GM23338 (cell line): ENCODE measurements at regions not wholly inside any gene's neighbourhood (a gene's known extent, or its start where the extent isn't known, plus 50 kb on each side); places are given as distances from the start of the nearest gene placed in this dataset.

Source experiments
- ATAC-seq: fragments of 200-7000 bp; cut with Tn5 transposase; 3 replicates; pipeline ENCODE4 v1.9.1; 2020
- DNase-seq: peaks from one replicate; pipeline ENCODE4 v3.0.0-alpha.2; 2015; ENCODE audit warnings: low spot score
- H2AFZ ChIP-seq: fragments of 200-600 bp; sonication (generic); 2 replicates; pipeline ENCODE4 v1.8.0; 2016; ENCODE audit warnings: antibody characterized with exemption, mild to moderate bottlenecking, moderate library complexity
- H3F3A ChIP-seq: fragments of 200-600 bp; sonication (generic); replicated peaks from 2 replicates; pipeline ENCODE4 v1.8.0; 2017; ENCODE audit warnings: antibody characterized with exemption, mixed run types, low read depth
- H3K27ac ChIP-seq: fragments of 200-600 bp; sonication (generic); 2 replicates; pipeline ENCODE4 v1.6.1; 2016; ENCODE audit warnings: low read depth
- H3K27me3 ChIP-seq: fragments of 200-600 bp; sonication (generic); 2 replicates; pipeline ENCODE4 v1.8.0; 2016; ENCODE audit warnings: mild to moderate bottlenecking, mixed run types, moderate library complexity; ENCODE audit not compliant: insufficient read depth
- H3K36me3 ChIP-seq: fragments of 200-600 bp; sonication (generic); 2 replicates; pipeline ENCODE4 v1.8.0; 2016; ENCODE audit warnings: mild to moderate bottlenecking; ENCODE audit not compliant: insufficient read depth
- H3K4me1 ChIP-seq: fragments of 200-600 bp; sonication (generic); 2 replicates; pipeline ENCODE4 v1.8.0; 2016; ENCODE audit warnings: mild to moderate bottlenecking, moderate library complexity; ENCODE audit not compliant: insufficient read depth
- H3K4me2 ChIP-seq: fragments of 200-600 bp; sonication (generic); 2 replicates; pipeline ENCODE4 v1.7.1; 2017; ENCODE audit warnings: mixed run types
- H3K4me3 ChIP-seq: fragments of 200-600 bp; sonication (generic); 2 replicates; pipeline ENCODE4 v1.6.1; 2016; ENCODE audit warnings: mixed run types
- H3K79me2 ChIP-seq: fragments of 200-600 bp; sonication (generic); replicated peaks from 2 replicates; pipeline ENCODE4 v1.8.0; 2017; ENCODE audit warnings: mild to moderate bottlenecking; ENCODE audit not compliant: insufficient read depth
- H3K9me2 ChIP-seq: fragments of 200-600 bp; sonication (generic); 2 replicates; pipeline ENCODE4 v1.8.0; 2017; ENCODE audit not compliant: insufficient read depth
- H4K20me1 ChIP-seq: fragments of 200-600 bp; sonication (generic); replicated peaks from 2 replicates; pipeline ENCODE4 v1.8.0; 2017; ENCODE audit warnings: mild to moderate bottlenecking; ENCODE audit not compliant: insufficient read depth
- H3K27ac Mint-ChIP-seq: 2 replicates; pipeline ENCODE4 v1.8.0; 2020; ENCODE audit warnings: inconsistent platforms, mild to moderate bottlenecking, moderate library complexity, mixed read lengths
- H3K27me3 Mint-ChIP-seq: 3 replicates; pipeline ENCODE4 v1.8.0; 2022; ENCODE audit warnings: low read depth, mild to moderate bottlenecking, moderate library complexity, mixed read lengths, inconsistent platforms; ENCODE audit not compliant: insufficient read depth, poor library complexity
- H3K36me3 Mint-ChIP-seq: 3 replicates; pipeline ENCODE4 v1.8.0; 2021; ENCODE audit warnings: low read depth, mild to moderate bottlenecking, inconsistent platforms, moderate library complexity, mixed read lengths
- H3K4me1 Mint-ChIP-seq: 3 replicates; pipeline ENCODE4 v1.8.0; 2020; ENCODE audit warnings: mild to moderate bottlenecking, inconsistent platforms, mixed read lengths
- H3K4me3 Mint-ChIP-seq: 3 replicates; pipeline ENCODE4 v1.8.0; 2021; ENCODE audit warnings: moderate library complexity, mild to moderate bottlenecking, inconsistent platforms, mixed read lengths
- H3K9me3 Mint-ChIP-seq: 3 replicates; pipeline ENCODE4 v1.8.0; 2020; ENCODE audit warnings: moderate library complexity, mild to moderate bottlenecking, inconsistent platforms, mixed read lengths
- CREB1 ChIP-seq: fragments of 250-450 bp; sonication (Bioruptor Pico); IDR thresholded peaks from 2 replicates; pipeline ENCODE4 v1.5.0; 2020; ENCODE audit warnings: low read depth, mild to moderate bottlenecking, moderate library complexity
- ETS1 ChIP-seq: IDR thresholded peaks from 2 replicates; pipeline ENCODE4 v1.6.1; 2016; ENCODE audit warnings: antibody characterized with exemption
- EZH2 ChIP-seq: fragments of 200-600 bp; sonication (generic); IDR thresholded peaks from one replicate; pipeline ENCODE4 v1.8.0; 2017; ENCODE audit warnings: antibody characterized with exemption, mild to moderate bottlenecking, low read depth; ENCODE audit not compliant: unreplicated experiment
- EZH2phosphoT487 ChIP-seq: fragments of 200-600 bp; sonication (generic); IDR thresholded peaks from one replicate; pipeline ENCODE4 v1.8.1; 2018; ENCODE audit warnings: antibody characterized with exemption; ENCODE audit not compliant: unreplicated experiment
- JUNB ChIP-seq: IDR thresholded peaks from one replicate; pipeline ENCODE4 v1.6.1; 2016; ENCODE audit warnings: antibody characterized with exemption; ENCODE audit not compliant: unreplicated experiment
- NANOG ChIP-seq: IDR thresholded peaks from 2 replicates; pipeline ENCODE4 v1.6.1; 2016; ENCODE audit warnings: antibody characterized with exemption, borderline replicate concordance
- POLR2AphosphoS5 ChIP-seq: IDR thresholded peaks from 2 replicates; pipeline ENCODE4 v1.6.1; 2016; ENCODE audit warnings: antibody characterized with exemption, low read depth
- STAT1 ChIP-seq: IDR thresholded peaks from one replicate; pipeline ENCODE4 v1.6.1; 2016; ENCODE audit warnings: antibody characterized with exemption; ENCODE audit not compliant: unreplicated experiment
- ZNF114 ChIP-seq: fragments of 250-450 bp; sonication (Bioruptor Pico); IDR thresholded peaks from 2 replicates; pipeline ENCODE4 v1.5.0; 2020; ENCODE audit warnings: mild to moderate bottlenecking, moderate library complexity
- ZNF331 ChIP-seq: fragments of 250-450 bp; sonication (Bioruptor Pico); IDR thresholded peaks from 2 replicates; pipeline ENCODE4 v1.5.0; 2020; ENCODE audit warnings: low read depth, mild to moderate bottlenecking, moderate library complexity
- ZNF462 ChIP-seq: fragments of 250-450 bp; sonication (Bioruptor Pico); IDR thresholded peaks from 2 replicates; pipeline ENCODE4 v1.5.0; 2020; ENCODE audit warnings: mild to moderate bottlenecking, moderate library complexity
- TF ChIP-seq, protein P1 (sequence below), 2 experiments: fragments of 200-600 bp in 1 of 2; sonication (generic) in 1 of 2; conservative IDR thresholded peaks; 2 replicates each; pipeline versions ENCODE4 v1.5.1 to v1.6.1; 2016 to 2017; ENCODE audit warnings: antibody characterized with exemption in 2 of 2, low read depth in 2 of 2, mild to moderate bottlenecking in 2 of 2, moderate library complexity in 1 of 2
- TF ChIP-seq, protein P2 (sequence below): IDR thresholded peaks from one replicate; pipeline ENCODE4 v1.6.1; 2018; ENCODE audit warnings: antibody characterized with exemption; ENCODE audit not compliant: unreplicated experiment

DNA sequence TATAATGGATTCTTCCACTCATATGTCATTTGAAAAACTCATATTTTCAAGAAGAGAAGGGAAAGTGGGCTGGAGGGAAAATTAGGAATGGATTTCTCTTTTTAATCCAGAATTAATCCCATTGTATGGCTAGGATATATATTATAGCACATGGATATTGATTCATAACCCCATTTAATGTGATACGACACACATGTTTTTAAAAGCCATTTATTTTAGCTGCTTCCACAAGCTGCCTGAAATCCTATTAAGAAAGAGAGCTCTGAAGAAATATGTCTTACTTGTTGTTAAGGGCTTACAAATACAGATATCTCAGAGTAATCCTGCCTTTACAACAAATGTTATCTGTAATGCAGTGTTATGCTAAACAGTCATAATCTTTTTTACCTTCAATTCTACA is 598.6 kb downstream of the AMY1C start:
- DNase-seq (no peak), ATAC-seq (no peak)
- TF ChIP-seq ZNF462 (CRISPR knock-in tag) (no peak), ZNF114 (no peak), STAT1 (no peak), ZNF331 (no peak), JUNB (no peak), NANOG (no peak), EZH2 (no peak), ETS1 (no peak), EZH2phosphoT487 (no peak), CREB1 (CRISPR knock-in tag) (no peak), POLR2AphosphoS5 (no peak)
- TF ChIP-seq, protein P1, sequence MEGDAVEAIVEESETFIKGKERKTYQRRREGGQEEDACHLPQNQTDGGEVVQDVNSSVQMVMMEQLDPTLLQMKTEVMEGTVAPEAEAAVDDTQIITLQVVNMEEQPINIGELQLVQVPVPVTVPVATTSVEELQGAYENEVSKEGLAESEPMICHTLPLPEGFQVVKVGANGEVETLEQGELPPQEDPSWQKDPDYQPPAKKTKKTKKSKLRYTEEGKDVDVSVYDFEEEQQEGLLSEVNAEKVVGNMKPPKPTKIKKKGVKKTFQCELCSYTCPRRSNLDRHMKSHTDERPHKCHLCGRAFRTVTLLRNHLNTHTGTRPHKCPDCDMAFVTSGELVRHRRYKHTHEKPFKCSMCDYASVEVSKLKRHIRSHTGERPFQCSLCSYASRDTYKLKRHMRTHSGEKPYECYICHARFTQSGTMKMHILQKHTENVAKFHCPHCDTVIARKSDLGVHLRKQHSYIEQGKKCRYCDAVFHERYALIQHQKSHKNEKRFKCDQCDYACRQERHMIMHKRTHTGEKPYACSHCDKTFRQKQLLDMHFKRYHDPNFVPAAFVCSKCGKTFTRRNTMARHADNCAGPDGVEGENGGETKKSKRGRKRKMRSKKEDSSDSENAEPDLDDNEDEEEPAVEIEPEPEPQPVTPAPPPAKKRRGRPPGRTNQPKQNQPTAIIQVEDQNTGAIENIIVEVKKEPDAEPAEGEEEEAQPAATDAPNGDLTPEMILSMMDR (conservative IDR thresholded peaks at IDR 0.05; ENCODE audit: low read depth in 2 of 2): no peak
- TF ChIP-seq, protein P2, sequence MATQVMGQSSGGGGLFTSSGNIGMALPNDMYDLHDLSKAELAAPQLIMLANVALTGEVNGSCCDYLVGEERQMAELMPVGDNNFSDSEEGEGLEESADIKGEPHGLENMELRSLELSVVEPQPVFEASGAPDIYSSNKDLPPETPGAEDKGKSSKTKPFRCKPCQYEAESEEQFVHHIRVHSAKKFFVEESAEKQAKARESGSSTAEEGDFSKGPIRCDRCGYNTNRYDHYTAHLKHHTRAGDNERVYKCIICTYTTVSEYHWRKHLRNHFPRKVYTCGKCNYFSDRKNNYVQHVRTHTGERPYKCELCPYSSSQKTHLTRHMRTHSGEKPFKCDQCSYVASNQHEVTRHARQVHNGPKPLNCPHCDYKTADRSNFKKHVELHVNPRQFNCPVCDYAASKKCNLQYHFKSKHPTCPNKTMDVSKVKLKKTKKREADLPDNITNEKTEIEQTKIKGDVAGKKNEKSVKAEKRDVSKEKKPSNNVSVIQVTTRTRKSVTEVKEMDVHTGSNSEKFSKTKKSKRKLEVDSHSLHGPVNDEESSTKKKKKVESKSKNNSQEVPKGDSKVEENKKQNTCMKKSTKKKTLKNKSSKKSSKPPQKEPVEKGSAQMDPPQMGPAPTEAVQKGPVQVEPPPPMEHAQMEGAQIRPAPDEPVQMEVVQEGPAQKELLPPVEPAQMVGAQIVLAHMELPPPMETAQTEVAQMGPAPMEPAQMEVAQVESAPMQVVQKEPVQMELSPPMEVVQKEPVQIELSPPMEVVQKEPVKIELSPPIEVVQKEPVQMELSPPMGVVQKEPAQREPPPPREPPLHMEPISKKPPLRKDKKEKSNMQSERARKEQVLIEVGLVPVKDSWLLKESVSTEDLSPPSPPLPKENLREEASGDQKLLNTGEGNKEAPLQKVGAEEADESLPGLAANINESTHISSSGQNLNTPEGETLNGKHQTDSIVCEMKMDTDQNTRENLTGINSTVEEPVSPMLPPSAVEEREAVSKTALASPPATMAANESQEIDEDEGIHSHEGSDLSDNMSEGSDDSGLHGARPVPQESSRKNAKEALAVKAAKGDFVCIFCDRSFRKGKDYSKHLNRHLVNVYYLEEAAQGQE: no peak
- Histone ChIP-seq H3K9me2 (no peaks in the 10 kb centered on the region), H3K36me3 (no peaks in the 10 kb centered on the region), H3K27ac (no peak overlapping the region), H4K20me1 (no peaks in the 10 kb centered on the region; the same call in 1 of the 2 replicates), H3K27me3 (no peaks in the 10 kb centered on the region), H3K4me1 (no peaks in the 10 kb centered on the region), H3K4me2 (no peak overlapping the region), H3K79me2 (no peaks in the 10 kb centered on the region), H3K4me3 (no peak overlapping the region), H2AFZ (no peak overlapping the region), H3F3A (no peaks in the 10 kb centered on the region)
- no peaks in the 10 kb centered on the region for H3K9me3 Mint-ChIP-seq
- H3K27ac Mint-ChIP-seq: no peak overlapping the region
- H3K36me3 Mint-ChIP-seq: no peaks in the 10 kb centered on the region
- H3K4me3 Mint-ChIP-seq: no peak overlapping the region
- H3K27me3 Mint-ChIP-seq: no peaks in the 10 kb centered on the region
- no peaks in the 10 kb centered on the region for H3K4me1 Mint-ChIP-seq
